HG03378 (cell line): ENCODE measurements at regions not wholly inside any gene's neighbourhood (a gene's known extent, or its start where the extent isn't known, plus 50 kb on each side); places are given as distances from the start of the nearest gene placed in this dataset.
"Not testable (repeated sequence)": the region's sequence is repeated elsewhere in the genome, so short reads cannot be mapped to it uniquely, and the experiment has no call there.

Source experiments
- ATAC-seq: cut with Tn5 transposase; IDR thresholded peaks from one replicate; pipeline ENCODE4 v1.9.1; 2021; ENCODE audit warnings: mild to moderate bottlenecking, moderate library complexity; ENCODE audit not compliant: unreplicated experiment

DNA sequence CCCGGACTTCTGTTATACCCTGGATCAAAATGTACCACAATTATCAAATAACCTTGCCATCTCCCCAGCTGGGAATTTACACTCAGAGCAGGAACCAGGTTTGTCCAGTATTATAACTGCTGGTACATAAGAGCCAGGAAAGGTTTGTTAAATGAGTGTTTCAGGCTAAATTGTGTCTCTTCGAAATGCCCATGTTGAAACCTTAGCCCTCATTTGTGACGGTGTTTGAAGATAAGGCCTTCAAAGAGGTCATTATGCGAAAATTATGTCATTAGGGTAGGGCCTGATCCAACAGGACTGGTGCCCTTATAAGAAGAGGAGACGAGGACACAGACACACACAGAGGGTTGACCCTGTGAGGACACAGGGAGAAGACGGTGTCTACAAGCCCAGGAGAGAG lies 73.5 kb upstream of the DHRSX start:
- ATAC-seq: no peak

DNA sequence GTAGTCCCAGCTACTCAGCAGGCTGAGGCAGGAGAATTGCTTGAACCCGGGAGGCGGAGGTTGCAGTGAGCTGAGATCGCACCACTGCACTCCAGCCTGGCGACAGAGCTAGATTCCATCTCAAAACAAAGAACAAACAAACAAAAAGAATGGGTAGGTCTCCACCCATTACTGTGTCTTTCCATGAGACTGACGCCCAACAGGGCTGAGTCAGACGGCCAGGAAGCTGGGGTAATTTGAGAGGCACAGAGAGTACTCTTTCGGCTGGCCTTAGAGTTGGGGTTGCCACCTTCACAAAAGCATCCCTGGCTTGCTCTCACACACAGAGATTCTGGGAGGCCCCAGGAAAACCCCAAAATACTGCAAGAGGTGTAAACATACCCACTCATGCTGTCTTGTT lies 72.0 kb upstream of the DHRSX start:
- no peak for ATAC-seq

DNA sequence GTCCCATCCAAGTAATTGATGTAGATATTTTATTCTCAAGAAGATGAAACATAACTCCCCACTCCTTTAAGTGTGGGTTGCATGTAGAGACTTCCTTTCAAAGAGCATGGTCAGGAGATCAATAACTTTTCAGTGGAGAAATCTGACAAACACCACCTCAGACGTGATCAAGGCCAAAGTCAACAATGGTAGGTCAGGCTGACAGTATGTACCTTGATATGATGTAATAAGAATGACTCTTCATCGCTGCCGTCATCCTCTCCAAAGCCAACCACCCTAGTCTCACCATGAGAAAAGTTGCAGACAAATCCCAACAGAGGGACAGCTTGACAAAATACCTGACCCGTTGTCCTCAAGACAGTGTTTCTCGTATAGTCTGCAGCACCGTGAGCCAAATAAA lies 67.3 kb upstream of the DHRSX start:
- ATAC-seq: no peak

DNA sequence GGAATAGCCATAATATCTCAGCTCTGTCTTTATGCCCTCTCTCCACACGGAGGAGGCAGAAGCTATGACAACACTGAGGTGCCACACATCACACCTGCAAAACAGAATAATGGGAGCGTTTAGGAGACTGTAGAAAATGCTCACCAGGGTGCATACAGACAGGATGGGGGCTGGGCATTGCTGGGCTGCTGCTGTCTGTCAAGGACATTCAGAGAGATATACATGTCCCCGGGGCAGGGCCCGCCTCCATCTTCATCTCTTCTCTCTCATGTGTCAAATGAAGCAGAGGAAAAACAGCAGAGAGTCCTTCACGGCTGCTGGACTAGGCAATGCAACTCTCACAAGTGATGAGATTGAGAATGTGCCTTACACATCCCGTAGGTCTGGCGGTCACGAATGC lies 65.3 kb upstream of the DHRSX start:
- no peak for ATAC-seq

DNA sequence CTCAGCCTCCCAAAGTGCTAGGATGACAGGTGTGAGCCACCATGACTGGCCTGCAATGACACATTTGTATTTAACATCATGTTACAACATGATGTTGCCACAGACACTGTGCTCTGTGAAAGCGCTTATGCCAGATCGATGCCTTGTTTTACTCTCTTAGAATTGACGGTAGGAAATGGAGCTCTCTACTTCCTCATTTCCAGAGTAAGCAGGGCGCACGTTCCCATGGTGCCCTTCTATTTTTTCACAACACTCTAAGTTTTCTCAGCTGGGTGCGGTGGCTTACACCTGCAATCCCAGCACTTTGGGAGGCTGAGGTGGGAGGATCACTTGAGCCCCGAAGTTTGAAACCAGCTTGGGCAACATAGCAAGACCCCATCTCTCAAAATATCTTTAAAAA lies 60.7 kb upstream of the DHRSX start:
- ATAC-seq: no peak

GRCh38 chrX:2559124-2559523 lies 58.3 kb upstream of the DHRSX start:
- no peak for ATAC-seq

DNA sequence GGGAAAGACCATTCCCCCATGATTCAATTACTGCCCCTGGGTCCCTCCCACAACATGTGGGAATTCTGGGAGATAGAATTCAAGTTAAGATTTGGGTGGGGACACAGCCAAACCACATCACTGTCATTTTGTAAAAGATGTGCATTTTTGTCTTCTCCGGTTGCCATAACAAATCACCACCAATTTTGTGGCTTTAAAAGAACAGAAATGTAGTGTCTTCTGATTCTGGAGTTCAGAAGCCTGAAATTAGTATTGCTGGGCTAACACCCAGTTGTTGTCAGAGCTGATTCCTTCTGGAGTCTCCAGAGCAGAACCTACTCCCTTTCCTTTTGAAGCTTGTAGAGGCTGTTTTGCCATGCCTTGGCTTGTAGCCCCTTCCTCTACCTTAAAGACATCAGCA lies 54.1 kb upstream of the DHRSX start:
- no peak for ATAC-seq

DNA sequence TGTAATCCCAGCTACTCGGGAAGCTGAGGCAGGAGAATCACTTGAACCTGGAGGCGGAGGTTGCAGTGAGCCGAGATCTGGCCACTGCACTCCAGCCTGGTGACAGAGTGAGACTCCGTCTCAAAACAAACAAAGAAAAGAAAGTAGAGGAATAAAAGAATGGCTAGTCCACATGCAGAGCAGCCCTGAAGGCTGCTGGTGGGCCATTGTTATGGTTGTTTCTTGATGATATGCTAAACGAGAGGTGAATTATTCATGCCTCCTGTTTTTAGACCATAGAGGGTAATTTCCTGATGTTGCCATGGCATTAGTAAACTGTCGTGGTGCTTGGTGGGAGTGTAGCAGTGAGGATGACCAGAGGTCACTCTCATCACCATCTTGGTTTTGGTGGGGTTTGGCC lies 53.3 kb upstream of the DHRSX start:
- ATAC-seq: not testable (repeated sequence)

DNA sequence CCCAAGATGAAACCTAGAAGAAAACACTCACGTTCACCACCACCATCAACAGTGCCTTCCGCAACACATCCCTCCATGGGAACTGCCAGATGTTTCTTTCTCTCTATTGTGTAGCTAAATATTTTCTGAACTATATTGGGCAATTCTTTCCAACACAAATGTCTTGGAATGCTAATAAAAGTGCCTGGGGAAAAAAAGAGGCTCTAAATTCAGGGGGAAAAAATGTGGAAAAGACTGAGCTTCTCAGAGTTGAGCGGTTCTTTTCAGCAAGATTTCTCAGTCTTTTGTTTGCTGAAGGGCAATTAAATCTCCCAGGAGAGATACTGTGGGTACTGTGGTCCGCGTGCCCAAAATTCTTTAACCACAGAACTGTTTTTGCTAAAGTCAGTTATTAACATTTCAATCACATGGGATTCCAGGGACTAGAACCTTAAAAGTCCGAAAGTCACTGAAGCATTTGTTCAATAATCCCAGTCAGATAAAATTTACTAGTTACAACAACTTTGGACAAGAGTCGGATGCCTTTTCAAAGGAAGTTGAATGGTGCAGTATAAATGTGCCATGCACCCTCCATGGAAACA lies 51.9 kb upstream of the DHRSX start:
- ATAC-seq: no peak

DNA sequence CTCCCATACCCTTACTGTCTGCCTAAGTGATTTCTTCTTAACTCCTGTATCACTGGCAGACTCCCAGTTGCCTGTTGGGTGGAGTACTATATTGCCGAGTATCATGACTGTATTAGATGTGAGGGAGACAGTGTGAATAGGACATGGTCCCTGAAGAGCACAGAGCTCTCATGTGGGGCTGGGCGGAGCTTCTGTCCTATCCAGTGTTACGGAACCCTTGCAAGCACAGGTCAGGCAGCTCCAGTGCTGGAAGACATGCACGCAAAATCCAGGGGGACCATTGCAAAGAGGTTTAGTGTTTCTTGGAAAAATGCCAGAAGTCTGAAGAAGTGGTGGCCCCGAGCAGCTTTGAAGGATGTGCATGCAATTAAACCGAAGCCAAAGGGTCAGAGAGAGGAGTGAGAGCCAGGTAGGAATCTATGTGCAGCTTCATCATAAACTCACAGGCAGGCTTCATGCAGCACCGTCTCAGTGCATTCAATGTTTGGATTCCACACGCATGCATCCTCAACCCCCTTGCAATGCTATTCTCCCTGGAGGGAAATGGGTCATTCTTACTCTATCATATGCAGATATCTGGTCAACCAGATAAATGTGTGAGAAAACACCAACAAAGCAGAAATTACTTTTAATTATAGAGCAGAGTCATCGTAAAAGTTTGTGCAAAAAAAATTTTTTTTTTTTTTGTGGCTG lies 49.7 kb upstream of the DHRSX start:
- no peak for ATAC-seq
